ENCODE measurements at regions not wholly inside any gene's neighbourhood (a gene's known extent, or its start where the extent isn't known, plus 50 kb on each side); places are given as distances from the start of the nearest gene placed in this dataset.
"Not testable (repeated sequence)": the region's sequence is repeated elsewhere in the genome, so short reads cannot be mapped to it uniquely, and the experiment has no call there.

- DNase-seq: no peak
- Mint-ChIP-seq H3K4me1 (ENCODE audit: low read depth) (no peaks in the 10 kb centered on the region), H3K27me3 (no peaks in the 10 kb centered on the region), H3K9me3 (peaks cover 33% of the 10 kb centered on the region), H3K36me3 (ENCODE audit: low read depth) (no peaks in the 10 kb centered on the region), H3K27ac (no peak overlapping the region), H3K4me3 (no peak overlapping the region)
Observed at GRCh38 chr2:51795248-51795888, 763.4 kb upstream of the NRXN1 start.

- Mint-ChIP-seq H3K4me1 (ENCODE audit: low read depth) (no peaks in the 10 kb centered on the region), H3K27me3 (no peaks in the 10 kb centered on the region), H3K9me3 (peaks cover 17% of the 10 kb centered on the region)
Observed at GRCh38 chr2:51791496-51791895, 759.6 kb upstream of the NRXN1 start.

GRCh38 chr2:51790854-51791253 lies 758.9 kb upstream of the NRXN1 start:
- DNase-seq: no peak
- no peaks in the 10 kb centered on the region for H3K4me1 Mint-ChIP-seq (ENCODE audit: low read depth)
- no peaks in the 10 kb centered on the region for H3K27me3 Mint-ChIP-seq
- no peaks in the 10 kb centered on the region for H3K36me3 Mint-ChIP-seq (ENCODE audit: low read depth)
- no peak overlapping the region for H3K4me3 Mint-ChIP-seq
- H3K9me3 Mint-ChIP-seq: peaks cover 17% of the 10 kb centered on the region
- no peak overlapping the region for H3K27ac Mint-ChIP-seq

More at GRCh38 chr2:51791496-51791895, 759.6 kb upstream of the NRXN1 start:
- Mint-ChIP-seq H3K4me3 (no peak overlapping the region), H3K27ac (no peak overlapping the region), H3K36me3 (ENCODE audit: low read depth) (no peaks in the 10 kb centered on the region)
- DNase-seq: no peak

GRCh38 chr2:51789918-51790317 lies 758.0 kb upstream of the NRXN1 start:
- no peaks in the 10 kb centered on the region for H3K36me3 Mint-ChIP-seq (ENCODE audit: low read depth)
- no peak for DNase-seq
- no peak overlapping the region for H3K4me3 Mint-ChIP-seq
- H3K9me3 Mint-ChIP-seq: peaks cover 17% of the 10 kb centered on the region
- H3K27me3 Mint-ChIP-seq: no peaks in the 10 kb centered on the region
- no peaks in the 10 kb centered on the region for H3K4me1 Mint-ChIP-seq (ENCODE audit: low read depth)
- H3K27ac Mint-ChIP-seq: no peak overlapping the region

GRCh38 chr2:51782921-51783765 lies 751.2 kb upstream of the NRXN1 start:
- H3K4me1 Mint-ChIP-seq (ENCODE audit: low read depth): no peaks in the 10 kb centered on the region
- H3K9me3 Mint-ChIP-seq: peaks cover 5% of the 10 kb centered on the region
- H3K36me3 Mint-ChIP-seq (ENCODE audit: low read depth): no peaks in the 10 kb centered on the region
- no peaks in the 10 kb centered on the region for H3K27me3 Mint-ChIP-seq
- H3K4me3 Mint-ChIP-seq: no peak overlapping the region
- DNase-seq: no peak
- no peak overlapping the region for H3K27ac Mint-ChIP-seq

GRCh38 chr2:51781691-51782090 lies 749.8 kb upstream of the NRXN1 start:
- no peak overlapping the region for H3K27ac Mint-ChIP-seq
- no peak overlapping the region for H3K4me3 Mint-ChIP-seq
- peaks cover 8% of the 10 kb centered on the region for H3K9me3 Mint-ChIP-seq
- H3K36me3 Mint-ChIP-seq (ENCODE audit: low read depth): no peaks in the 10 kb centered on the region
- H3K4me1 Mint-ChIP-seq (ENCODE audit: low read depth): no peaks in the 10 kb centered on the region
- DNase-seq: no peak
- H3K27me3 Mint-ChIP-seq: no peaks in the 10 kb centered on the region

- Mint-ChIP-seq H3K27ac (no peak overlapping the region), H3K27me3 (no peaks in the 10 kb centered on the region), H3K4me3 (no peak overlapping the region), H3K4me1 (ENCODE audit: low read depth) (no peaks in the 10 kb centered on the region), H3K9me3 (peaks cover 8% of the 10 kb centered on the region), H3K36me3 (ENCODE audit: low read depth) (no peaks in the 10 kb centered on the region)
- no peak for DNase-seq
Observed at GRCh38 chr2:51780353-51780752, 748.4 kb upstream of the NRXN1 start.

- not testable (repeated sequence) for H3K36me3 Mint-ChIP-seq (ENCODE audit: low read depth)
Observed at GRCh38 chr2:51779723-51780122, 747.8 kb upstream of the NRXN1 start.

GRCh38 chr2:51778806-51779205 lies 746.9 kb upstream of the NRXN1 start:
- Mint-ChIP-seq H3K9me3 (peaks cover 8% of the 10 kb centered on the region), H3K4me1 (ENCODE audit: low read depth) (no peaks in the 10 kb centered on the region), H3K27me3 (no peaks in the 10 kb centered on the region), H3K4me3 (no peak overlapping the region), H3K27ac (no peak overlapping the region), H3K36me3 (ENCODE audit: low read depth) (no peaks in the 10 kb centered on the region)
- no peak for DNase-seq

More at GRCh38 chr2:51779723-51780122, 747.8 kb upstream of the NRXN1 start:
- not testable (repeated sequence) for H3K27ac Mint-ChIP-seq; H3K27me3 Mint-ChIP-seq; DNase-seq; H3K4me3 Mint-ChIP-seq; H3K9me3 Mint-ChIP-seq; H3K4me1 Mint-ChIP-seq (ENCODE audit: low read depth)

- not testable (repeated sequence) for H3K9me3 Mint-ChIP-seq; H3K4me3 Mint-ChIP-seq; H3K27me3 Mint-ChIP-seq; H3K4me1 Mint-ChIP-seq (ENCODE audit: low read depth); DNase-seq; H3K27ac Mint-ChIP-seq; H3K36me3 Mint-ChIP-seq (ENCODE audit: low read depth)
Observed at GRCh38 chr2:51774606-51775005, 742.7 kb upstream of the NRXN1 start.

- DNase-seq: no peak
- Mint-ChIP-seq H3K4me1 (ENCODE audit: low read depth) (no peaks in the 10 kb centered on the region), H3K27ac (no peak overlapping the region), H3K36me3 (ENCODE audit: low read depth) (no peaks in the 10 kb centered on the region), H3K27me3 (no peaks in the 10 kb centered on the region), H3K9me3 (peaks cover 4% of the 10 kb centered on the region), H3K4me3 (no peak overlapping the region)
Observed at GRCh38 chr2:51760441-51760840, 728.5 kb upstream of the NRXN1 start.

GRCh38 chr2:51758081-51758480 lies 726.1 kb upstream of the NRXN1 start:
- H3K27me3 Mint-ChIP-seq: no peaks in the 10 kb centered on the region
- no peak overlapping the region for H3K27ac Mint-ChIP-seq
- peaks cover 4% of the 10 kb centered on the region for H3K9me3 Mint-ChIP-seq
- H3K4me3 Mint-ChIP-seq: no peak overlapping the region
- no peaks in the 10 kb centered on the region for H3K4me1 Mint-ChIP-seq (ENCODE audit: low read depth)
- no peak for DNase-seq
- H3K36me3 Mint-ChIP-seq (ENCODE audit: low read depth): no peaks in the 10 kb centered on the region

GRCh38 chr2:51734115-51734514 lies 702.2 kb upstream of the NRXN1 start:
- DNase-seq: no peak
- Mint-ChIP-seq H3K36me3 (ENCODE audit: low read depth) (no peaks in the 10 kb centered on the region), H3K27ac (no peak overlapping the region), H3K27me3 (no peaks in the 10 kb centered on the region), H3K4me3 (no peak overlapping the region), H3K4me1 (ENCODE audit: low read depth) (no peaks in the 10 kb centered on the region), H3K9me3 (peaks cover 3% of the 10 kb centered on the region)

- no peaks in the 10 kb centered on the region for H3K27me3 Mint-ChIP-seq
- no peaks in the 10 kb centered on the region for H3K4me1 Mint-ChIP-seq (ENCODE audit: low read depth)
- H3K27ac Mint-ChIP-seq: no peak overlapping the region
- H3K4me3 Mint-ChIP-seq: no peak overlapping the region
- no peak for DNase-seq
- no peaks in the 10 kb centered on the region for H3K36me3 Mint-ChIP-seq (ENCODE audit: low read depth)
- H3K9me3 Mint-ChIP-seq: peaks cover 12% of the 10 kb centered on the region
Observed at GRCh38 chr2:51723691-51724090, 691.8 kb upstream of the NRXN1 start.

- no peak for DNase-seq
- Mint-ChIP-seq H3K4me3 (no peak overlapping the region), H3K36me3 (ENCODE audit: low read depth) (no peaks in the 10 kb centered on the region), H3K4me1 (ENCODE audit: low read depth) (no peaks in the 10 kb centered on the region), H3K27me3 (no peaks in the 10 kb centered on the region), H3K9me3 (peaks cover 12% of the 10 kb centered on the region), H3K27ac (no peak overlapping the region)
Observed at GRCh38 chr2:51722311-51722710, 690.4 kb upstream of the NRXN1 start.
